ENCODE measurements at regions not wholly inside any gene's neighbourhood (a gene's known extent, or its start where the extent isn't known, plus 50 kb on each side); places are given as distances from the start of the nearest gene placed in this dataset.

DNA sequence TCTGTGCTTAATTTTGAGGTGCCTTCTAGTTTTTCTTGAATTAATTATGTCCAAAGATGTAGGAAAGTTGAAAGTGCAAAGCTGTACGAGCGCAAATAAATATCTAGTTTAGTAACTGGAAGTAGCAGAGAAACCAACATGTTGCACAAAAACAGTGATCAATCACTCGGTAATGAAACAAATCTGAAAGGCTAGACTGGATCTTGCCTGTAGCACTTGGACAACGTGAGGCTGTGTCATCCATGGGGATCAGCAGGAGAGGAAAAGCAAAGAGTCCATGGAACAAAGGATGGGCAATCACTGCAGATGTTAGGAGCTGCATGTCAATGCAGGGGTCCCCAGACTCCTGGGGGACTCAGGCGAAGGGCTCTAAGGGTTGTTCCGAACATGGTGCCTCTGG, 424.2 kb downstream of the IRX1 start:
- TF ChIP-seq, protein P1, sequence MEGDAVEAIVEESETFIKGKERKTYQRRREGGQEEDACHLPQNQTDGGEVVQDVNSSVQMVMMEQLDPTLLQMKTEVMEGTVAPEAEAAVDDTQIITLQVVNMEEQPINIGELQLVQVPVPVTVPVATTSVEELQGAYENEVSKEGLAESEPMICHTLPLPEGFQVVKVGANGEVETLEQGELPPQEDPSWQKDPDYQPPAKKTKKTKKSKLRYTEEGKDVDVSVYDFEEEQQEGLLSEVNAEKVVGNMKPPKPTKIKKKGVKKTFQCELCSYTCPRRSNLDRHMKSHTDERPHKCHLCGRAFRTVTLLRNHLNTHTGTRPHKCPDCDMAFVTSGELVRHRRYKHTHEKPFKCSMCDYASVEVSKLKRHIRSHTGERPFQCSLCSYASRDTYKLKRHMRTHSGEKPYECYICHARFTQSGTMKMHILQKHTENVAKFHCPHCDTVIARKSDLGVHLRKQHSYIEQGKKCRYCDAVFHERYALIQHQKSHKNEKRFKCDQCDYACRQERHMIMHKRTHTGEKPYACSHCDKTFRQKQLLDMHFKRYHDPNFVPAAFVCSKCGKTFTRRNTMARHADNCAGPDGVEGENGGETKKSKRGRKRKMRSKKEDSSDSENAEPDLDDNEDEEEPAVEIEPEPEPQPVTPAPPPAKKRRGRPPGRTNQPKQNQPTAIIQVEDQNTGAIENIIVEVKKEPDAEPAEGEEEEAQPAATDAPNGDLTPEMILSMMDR (IDR thresholded peaks at IDR 0.05; ENCODE audit: unreplicated experiment): no peak
- Mint-ChIP-seq H3K4me3 (ENCODE audit: low read depth, unreplicated experiment) (no peak overlapping the region), H3K4me1 (ENCODE audit: low read depth, unreplicated experiment) (no peaks in the 10 kb centered on the region), H3K9me3 (ENCODE audit: low read depth, unreplicated experiment) (peaks cover 4% of the 10 kb centered on the region), H3K36me3 (ENCODE audit: insufficient read depth, unreplicated experiment) (no peaks in the 10 kb centered on the region), H3K27me3 (ENCODE audit: unreplicated experiment) (no peaks in the 10 kb centered on the region), H3K27ac (ENCODE audit: unreplicated experiment) (no peak overlapping the region)
- BruUV-seq (replicated peaks): no TSS peak
- CTCF ChIA-PET: interaction anchor here (0.7 kb wide), 1 partner anchor 13 kb away, joined by 3 read pairs; no protein-coding TSS in a partner anchor
- intact Hi-C loops (cut with micrococcal nuclease; ENCODE audit: unreplicated experiment): no loop called here
- no peak for DNase-seq

DNA sequence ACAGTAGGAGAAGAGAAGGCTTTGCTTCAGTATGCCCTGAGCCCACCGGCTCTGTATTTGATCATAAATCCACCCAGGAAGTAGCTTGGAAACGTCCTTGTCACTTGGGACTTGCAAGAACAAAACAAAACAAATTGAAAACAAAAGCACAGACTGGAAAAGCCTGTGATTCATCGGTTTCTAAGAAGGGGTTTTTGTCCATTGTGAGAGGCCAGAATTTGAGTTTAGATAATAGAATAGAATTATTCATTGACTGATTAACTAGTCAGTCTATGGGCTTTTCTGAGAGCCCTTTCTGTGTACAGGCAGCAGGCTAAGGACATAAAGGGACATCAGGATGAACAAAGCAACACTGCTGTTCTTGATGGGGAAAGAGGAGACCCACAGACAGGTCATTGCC, 424.8 kb downstream of the IRX1 start:
- TF ChIP-seq, protein P1 (IDR thresholded peaks at IDR 0.05; ENCODE audit: unreplicated experiment): no peak
- no peaks in the 10 kb centered on the region for H3K27me3 Mint-ChIP-seq (ENCODE audit: unreplicated experiment)
- no peak overlapping the region for H3K27ac Mint-ChIP-seq (ENCODE audit: unreplicated experiment)
- peaks cover 4% of the 10 kb centered on the region for H3K9me3 Mint-ChIP-seq (ENCODE audit: low read depth, unreplicated experiment)
- CTCF ChIA-PET: no interaction called here
- no peak for DNase-seq
- no peaks in the 10 kb centered on the region for H3K4me1 Mint-ChIP-seq (ENCODE audit: low read depth, unreplicated experiment)
- H3K36me3 Mint-ChIP-seq (ENCODE audit: insufficient read depth, unreplicated experiment): no peaks in the 10 kb centered on the region
- BruUV-seq (replicated peaks): no TSS peak
- intact Hi-C loops (cut with micrococcal nuclease; ENCODE audit: unreplicated experiment): no loop called here
- no peak overlapping the region for H3K4me3 Mint-ChIP-seq (ENCODE audit: low read depth, unreplicated experiment)

DNA sequence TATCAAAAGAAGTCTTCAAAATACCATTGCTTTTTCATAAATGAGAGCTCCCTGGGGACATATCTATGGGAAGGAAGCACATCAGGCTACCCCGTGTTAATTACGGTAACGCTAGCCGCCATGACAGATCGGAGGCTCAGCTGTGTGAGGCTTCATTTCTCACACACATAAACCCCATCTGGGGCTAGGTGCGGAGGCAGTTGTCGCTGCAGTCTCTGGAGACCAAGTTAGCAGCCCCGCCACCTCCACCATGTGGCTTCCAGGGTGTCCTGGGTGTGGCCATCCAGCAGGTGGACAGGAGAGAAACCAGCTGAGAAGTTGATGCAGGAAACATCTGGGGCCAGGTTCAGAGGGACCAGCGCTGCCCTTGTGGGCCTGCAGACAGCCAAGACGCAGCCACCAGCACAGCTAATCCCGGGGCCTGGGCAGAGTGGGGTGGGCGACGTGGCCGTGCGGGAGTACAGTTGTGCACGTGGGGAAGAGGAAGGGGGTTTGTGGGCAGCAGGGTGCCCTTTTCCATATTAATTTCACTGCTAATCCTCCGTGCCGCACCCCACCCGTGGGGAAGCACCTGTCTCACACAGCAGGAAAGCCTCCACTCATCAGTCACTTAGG, 426.5 kb downstream of the IRX1 start:
- H3K36me3 Mint-ChIP-seq (ENCODE audit: insufficient read depth, unreplicated experiment): no peaks in the 10 kb centered on the region
- no TSS peak for BruUV-seq (replicated peaks)
- no peak overlapping the region for H3K4me3 Mint-ChIP-seq (ENCODE audit: low read depth, unreplicated experiment)
- H3K27me3 Mint-ChIP-seq (ENCODE audit: unreplicated experiment): no peaks in the 10 kb centered on the region
- no peaks in the 10 kb centered on the region for H3K4me1 Mint-ChIP-seq (ENCODE audit: low read depth, unreplicated experiment)
- no peak for DNase-seq
- CTCF ChIA-PET: no interaction called here
- intact Hi-C loops (cut with micrococcal nuclease; ENCODE audit: unreplicated experiment): no loop called here
- TF ChIP-seq, protein P1 (IDR thresholded peaks at IDR 0.05; ENCODE audit: unreplicated experiment): no peak
- H3K27ac Mint-ChIP-seq (ENCODE audit: unreplicated experiment): no peak overlapping the region
- peaks cover 4% of the 10 kb centered on the region for H3K9me3 Mint-ChIP-seq (ENCODE audit: low read depth, unreplicated experiment)

DNA sequence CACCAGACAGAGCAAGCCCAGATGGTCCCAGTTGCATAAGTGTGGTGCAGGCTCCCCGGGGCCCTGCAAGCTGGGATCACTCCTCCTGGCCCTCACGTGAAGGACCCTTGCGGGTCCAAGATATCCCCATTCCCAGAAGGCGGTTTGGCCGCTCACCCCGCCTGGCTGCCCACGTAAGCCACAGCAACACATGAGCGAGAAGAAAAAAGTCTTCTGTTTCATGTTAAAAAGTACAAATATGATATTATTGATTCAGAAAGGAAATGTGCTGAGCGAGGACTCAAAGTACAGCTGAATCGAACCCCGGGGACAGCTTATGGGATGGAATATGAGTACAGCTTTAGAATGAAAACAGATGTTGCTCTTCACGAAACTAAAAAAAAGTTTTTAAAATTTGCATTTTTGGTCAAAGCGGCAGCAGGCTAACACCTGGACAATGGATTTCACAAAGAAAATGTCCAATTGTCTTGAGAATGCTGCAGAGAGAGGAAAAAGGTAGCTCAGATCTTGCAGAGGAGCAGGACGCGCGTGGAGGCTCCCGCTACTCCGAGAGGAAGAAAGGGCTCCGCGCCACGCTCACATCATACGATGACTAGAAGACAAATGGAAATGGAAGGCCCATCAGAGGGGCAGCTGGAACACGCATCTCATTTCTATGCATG, 427.6 kb downstream of the IRX1 start:
- CTCF ChIA-PET: no interaction called here
- Mint-ChIP-seq H3K4me3 (ENCODE audit: low read depth, unreplicated experiment) (no peak overlapping the region), H3K9me3 (ENCODE audit: low read depth, unreplicated experiment) (peaks cover 4% of the 10 kb centered on the region), H3K27ac (ENCODE audit: unreplicated experiment) (no peak overlapping the region), H3K4me1 (ENCODE audit: low read depth, unreplicated experiment) (no peaks in the 10 kb centered on the region), H3K36me3 (ENCODE audit: insufficient read depth, unreplicated experiment) (no peaks in the 10 kb centered on the region), H3K27me3 (ENCODE audit: unreplicated experiment) (no peaks in the 10 kb centered on the region)
- TF ChIP-seq, protein P1 (IDR thresholded peaks at IDR 0.05; ENCODE audit: unreplicated experiment): no peak
- BruUV-seq (replicated peaks): no TSS peak
- DNase-seq: no peak
- intact Hi-C loops (cut with micrococcal nuclease; ENCODE audit: unreplicated experiment): no loop called here
